Panc1 (cell line): ENCODE measurements at regions not wholly inside any gene's neighbourhood (a gene's known extent, or its start where the extent isn't known, plus 50 kb on each side); places are given as distances from the start of the nearest gene placed in this dataset.

Experiments used
- ATAC-seq: fragments of 200-7000 bp; cut with Tn5 transposase; 2 replicates; pipeline ENCODE4 v1.9.1; 2020; ENCODE audit warnings: mild to moderate bottlenecking, moderate library complexity
- BruUV-seq: library from RNA; stranded (reverse); fragments of 400-500 nt; replicated peaks from 2 replicates; lab custom pipeline; 2021; lab: Mats Ljungman, UMichigan
- CTCF ChIA-PET: fragments of 300-600 bp; sonication (Branson Sonifier 250); formaldehyde crosslinking; loops from one replicate; lab custom pipeline; 2022; ENCODE audit warnings: antibody characterized with exemption; lab: Charles Lee
- POLR2A ChIA-PET: fragments of 300-600 bp; sonication (Branson Sonifier 250); formaldehyde crosslinking; loops from one replicate; lab custom pipeline; 2022; ENCODE audit warnings: antibody characterized with exemption; lab: Charles Lee
- DNase-seq: peaks from one replicate; pipeline ENCODE4 v3.0.0-alpha.2; 2010; ENCODE audit warnings: low read depth, low spot score
- H3K27ac ChIP-seq: 2 replicates; pipeline ENCODE4 v1.5.1; 2011; ENCODE audit warnings: mild to moderate bottlenecking, low read length, inconsistent platforms
- H3K27me3 ChIP-seq: fragments of 200-500 bp; sonication (Bioruptor generic); 2 replicates; pipeline ENCODE4 v1.6.0; 2014; ENCODE audit warnings: low read length, inconsistent platforms; ENCODE audit not compliant: control insufficient read depth, insufficient read depth
- H3K36me3 ChIP-seq: fragments of 200-500 bp; sonication (Bioruptor generic); 2 replicates; pipeline ENCODE4 v1.5.1; 2014; ENCODE audit warnings: inconsistent platforms, mild to moderate bottlenecking, low read length, moderate library complexity; ENCODE audit not compliant: control insufficient read depth, insufficient read depth
- H3K4me1 ChIP-seq: 2 replicates; pipeline ENCODE4 v1.5.1; 2011; ENCODE audit warnings: inconsistent platforms, mild to moderate bottlenecking, low read length, moderate library complexity; ENCODE audit not compliant: control insufficient read depth, insufficient read depth
- H3K4me3 ChIP-seq, 2 experiments: 2 replicates each; pipeline ENCODE4 v1.5.1; 2011 to 2012; ENCODE audit warnings: low read depth in 2 of 2, low read length in 2 of 2, mild to moderate bottlenecking in 2 of 2, inconsistent platforms in 1 of 2, moderate library complexity in 1 of 2
- H3K9me3 ChIP-seq: fragments of 200-500 bp; sonication (Bioruptor generic); 2 replicates; pipeline ENCODE4 v1.5.1; 2014; ENCODE audit warnings: low read depth, mild to moderate bottlenecking, inconsistent platforms, low read length, moderate library complexity; ENCODE audit not compliant: control insufficient read depth, insufficient read depth
- POLR2AphosphoS5 ChIP-seq: IDR thresholded peaks from 2 replicates; pipeline ENCODE4 v1.6.1; 2012; ENCODE audit warnings: mild to moderate bottlenecking, low read depth, low read length, moderate library complexity
- REST ChIP-seq, 2 experiments: IDR thresholded peaks; 2 replicates each; pipeline ENCODE4 v1.6.1; 2011 to 2012; ENCODE audit warnings: low read depth in 2 of 2, control low read depth in 1 of 2, low read length in 1 of 2, mild to moderate bottlenecking in 1 of 2, moderate library complexity in 1 of 2; ENCODE audit not compliant: insufficient read depth in 1 of 2
- SIN3A ChIP-seq: IDR thresholded peaks from 2 replicates; pipeline ENCODE4 v1.6.1; 2012; ENCODE audit warnings: low read depth, mild to moderate bottlenecking, low read length, moderate library complexity, borderline replicate concordance; ENCODE audit not compliant: insufficient read depth
- TCF7L2 ChIP-seq: IDR thresholded peaks from 2 replicates; pipeline ENCODE4 v1.6.1; 2011; ENCODE audit warnings: mild to moderate bottlenecking, low read depth, low read length, inconsistent platforms
- in situ Hi-C: cut with HindIII; loops from 2 replicates; pipeline ENCODE4 v1.10.0; 2016; ENCODE audit warnings: low sequenced_read_pairs, low pct_unique_long_range_greater_than_20kb
- intact Hi-C: fragments of 100-400 bp; cut with micrococcal nuclease; formaldehyde crosslinking; loops from one replicate; pipeline ENCODE4 v1.10.0; 2022; ENCODE audit not compliant: unreplicated experiment
- TF ChIP-seq, protein P1 (sequence below): fragments of 450-650 bp; IDR thresholded peaks from 2 replicates; pipeline ENCODE4 v1.5.1; 2017; ENCODE audit warnings: mild to moderate bottlenecking

GRCh38 chr1:68788762-68789161, 291.9 kb upstream of the DEPDC1 start:
- CTCF ChIA-PET, result no interaction called here
- no peak for DNase-seq

DNA sequence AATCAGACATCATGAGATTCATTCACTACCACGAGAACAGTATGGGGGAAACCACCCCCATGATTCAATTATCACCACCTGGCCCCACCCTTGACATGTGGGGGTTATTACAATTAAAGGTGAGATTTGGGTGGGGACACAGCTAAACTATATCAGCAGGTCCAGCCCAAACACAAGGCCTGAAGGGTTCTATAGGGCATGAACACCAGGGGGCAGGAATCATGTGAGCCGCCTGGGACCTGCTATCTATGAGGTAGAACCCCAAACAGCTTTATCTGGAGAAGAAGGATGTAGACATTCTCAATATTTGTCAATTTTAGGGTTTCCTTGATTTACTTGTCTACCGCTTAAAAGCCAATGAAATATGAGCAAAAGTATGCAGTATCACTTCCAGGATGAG, 294.9 kb upstream of the DEPDC1 start:
- in situ Hi-C loops, result no loop called here
- no peaks in the 10 kb centered on the region for H3K27me3 ChIP-seq
- no peak for ATAC-seq
- ChIA-PET POLR2A (no interaction called here), CTCF (no interaction called here)
- no peak overlapping the region for H3K27ac ChIP-seq
- no peaks in the 10 kb centered on the region for H3K36me3 ChIP-seq
- H3K4me1 ChIP-seq, result no peaks in the 10 kb centered on the region
- no TSS peak for BruUV-seq
- intact Hi-C loops, result no loop called here
- no peak for DNase-seq
- TF ChIP-seq TCF7L2, result no peak
- TF ChIP-seq, protein P1, sequence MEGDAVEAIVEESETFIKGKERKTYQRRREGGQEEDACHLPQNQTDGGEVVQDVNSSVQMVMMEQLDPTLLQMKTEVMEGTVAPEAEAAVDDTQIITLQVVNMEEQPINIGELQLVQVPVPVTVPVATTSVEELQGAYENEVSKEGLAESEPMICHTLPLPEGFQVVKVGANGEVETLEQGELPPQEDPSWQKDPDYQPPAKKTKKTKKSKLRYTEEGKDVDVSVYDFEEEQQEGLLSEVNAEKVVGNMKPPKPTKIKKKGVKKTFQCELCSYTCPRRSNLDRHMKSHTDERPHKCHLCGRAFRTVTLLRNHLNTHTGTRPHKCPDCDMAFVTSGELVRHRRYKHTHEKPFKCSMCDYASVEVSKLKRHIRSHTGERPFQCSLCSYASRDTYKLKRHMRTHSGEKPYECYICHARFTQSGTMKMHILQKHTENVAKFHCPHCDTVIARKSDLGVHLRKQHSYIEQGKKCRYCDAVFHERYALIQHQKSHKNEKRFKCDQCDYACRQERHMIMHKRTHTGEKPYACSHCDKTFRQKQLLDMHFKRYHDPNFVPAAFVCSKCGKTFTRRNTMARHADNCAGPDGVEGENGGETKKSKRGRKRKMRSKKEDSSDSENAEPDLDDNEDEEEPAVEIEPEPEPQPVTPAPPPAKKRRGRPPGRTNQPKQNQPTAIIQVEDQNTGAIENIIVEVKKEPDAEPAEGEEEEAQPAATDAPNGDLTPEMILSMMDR, result 0 out of 2 replicates have a peak, but pooled peaks have one; percentile 7
- no peaks in the 10 kb centered on the region for H3K9me3 ChIP-seq
- no peak overlapping the region for H3K4me3 ChIP-seq

More at GRCh38 chr1:68788762-68789161, 291.9 kb upstream of the DEPDC1 start:
- H3K9me3 ChIP-seq, result no peaks in the 10 kb centered on the region
- H3K4me3 ChIP-seq, result no peak overlapping the region
- no peaks in the 10 kb centered on the region for H3K27me3 ChIP-seq
- intact Hi-C loops, result no loop called here
- TF ChIP-seq POLR2AphosphoS5, result no peak
- TF ChIP-seq TCF7L2, result no peak
- TF ChIP-seq REST (IDR thresholded peaks at IDR 0.05; ENCODE audit: insufficient read depth in 1 of 2, low read depth in 2 of 2, low read length in 1 of 2), result no peak
- no peak for TF ChIP-seq SIN3A
- TF ChIP-seq, protein P1, result no peak
- in situ Hi-C loops, result no loop called here
- no peaks in the 10 kb centered on the region for H3K36me3 ChIP-seq
- ATAC-seq, result no peak
- POLR2A ChIA-PET, result no interaction called here
- H3K27ac ChIP-seq, result no peak overlapping the region
- BruUV-seq, result no TSS peak
- H3K4me1 ChIP-seq, result no peaks in the 10 kb centered on the region
